GM19452 (cell line): ENCODE measurements at regions not wholly inside any gene's neighbourhood (a gene's known extent, or its start where the extent isn't known, plus 50 kb on each side); places are given as distances from the start of the nearest gene placed in this dataset.
"Not testable (repeated sequence)": the region's sequence is repeated elsewhere in the genome, so short reads cannot be mapped to it uniquely, and the experiment has no call there.

Experiments
- ATAC-seq: cut with Tn5 transposase; IDR thresholded peaks from one replicate; pipeline ENCODE4 v1.9.1; 2021; ENCODE audit not compliant: unreplicated experiment

- ATAC-seq = no peak
Measured at GRCh38 chr16:87133966-87134627, 183.1 kb downstream of the C16orf95 start.

GRCh38 chr16:87134628-87134995 is 182.6 kb downstream of the C16orf95 start:
- no peak for ATAC-seq

- ATAC-seq = no peak
Measured at GRCh38 chr16:87135246-87136030, 181.8 kb downstream of the C16orf95 start.

- ATAC-seq = no peak
Measured at GRCh38 chr16:87138316-87138715, 178.9 kb downstream of the C16orf95 start.

- no peak for ATAC-seq
Measured at GRCh38 chr16:87138738-87139267, 178.4 kb downstream of the C16orf95 start.

- ATAC-seq = no peak
Measured at GRCh38 chr16:87140211-87141200, 176.7 kb downstream of the C16orf95 start.

- ATAC-seq = no peak
Measured at GRCh38 chr16:87141402-87141801, 175.8 kb downstream of the C16orf95 start.

GRCh38 chr16:87143661-87144121 is 173.5 kb downstream of the C16orf95 start:
- ATAC-seq = no peak

- ATAC-seq = no peak
Measured at GRCh38 chr16:87144232-87144631, 173.0 kb downstream of the C16orf95 start.

GRCh38 chr16:87145181-87146176 is 171.7 kb downstream of the C16orf95 start:
- ATAC-seq = no peak

- ATAC-seq = no peak
Measured at GRCh38 chr16:87146676-87147075, 170.5 kb downstream of the C16orf95 start.

GRCh38 chr16:87149051-87149450 is 168.1 kb downstream of the C16orf95 start:
- no peak for ATAC-seq

- ATAC-seq = no peak
Measured at GRCh38 chr16:87150262-87150661, 166.9 kb downstream of the C16orf95 start.

- no peak for ATAC-seq
Measured at GRCh38 chr16:87150681-87151280, 166.4 kb downstream of the C16orf95 start.

GRCh38 chr16:87152221-87152755 is 164.9 kb downstream of the C16orf95 start:
- no peak for ATAC-seq

- ATAC-seq = no peak
Measured at GRCh38 chr16:87153326-87153725, 163.9 kb downstream of the C16orf95 start.

GRCh38 chr16:87155315-87155714 is 161.9 kb downstream of the C16orf95 start:
- ATAC-seq = not testable (repeated sequence)

GRCh38 chr16:87156195-87156594 is 161.0 kb downstream of the C16orf95 start:
- no peak for ATAC-seq

- no peak for ATAC-seq
Measured at GRCh38 chr16:87160234-87160636, 157.0 kb downstream of the C16orf95 start.
